WTC11 (cell line): ENCODE measurements at regions not wholly inside any gene's neighbourhood (a gene's known extent, or its start where the extent isn't known, plus 50 kb on each side); places are given as distances from the start of the nearest gene placed in this dataset.

ENCODE experiments used
- ATAC-seq: fragments of 200-7000 bp; cut with Tn5 transposase; 2 replicates; pipeline ENCODE4 v1.10.0; 2021; ENCODE audit warnings: mild to moderate bottlenecking, moderate library complexity
- CTCF ChIA-PET: fragments of 300-600 bp; sonication (Branson Sonifier 250); formaldehyde crosslinking; loops from one replicate; lab custom pipeline; 2021; ENCODE audit warnings: antibody characterized with exemption; lab: Charles Lee
- POLR2A ChIA-PET: fragments of 350-600 bp; sonication (Branson Sonifier 250); formaldehyde crosslinking; loops from one replicate; lab custom pipeline; 2021; ENCODE audit warnings: antibody characterized with exemption; lab: Charles Lee
- DNase-seq: peaks from one replicate; pipeline ENCODE4 v3.0.0; 2021; ENCODE audit warnings: low spot score
- H3K27ac Mint-ChIP-seq: 2 replicates; pipeline ENCODE4 v1.8.0; 2021; ENCODE audit warnings: mixed read lengths
- H3K27me3 Mint-ChIP-seq: 2 replicates; pipeline ENCODE4 v1.8.0; 2021; ENCODE audit warnings: low read depth, mild to moderate bottlenecking, moderate library complexity, mixed read lengths
- H3K36me3 Mint-ChIP-seq: 2 replicates; pipeline ENCODE4 v1.8.0; 2021; ENCODE audit warnings: mixed read lengths
- H3K4me1 Mint-ChIP-seq: 2 replicates; pipeline ENCODE4 v1.8.0; 2022; ENCODE audit warnings: mixed read lengths
- H3K4me3 Mint-ChIP-seq: 2 replicates; pipeline ENCODE4 v1.8.0; 2021; ENCODE audit warnings: mild to moderate bottlenecking, moderate library complexity, mixed read lengths
- H3K9me3 Mint-ChIP-seq: 2 replicates; pipeline ENCODE4 v1.8.0; 2021; ENCODE audit warnings: mixed read lengths
- ATF3 ChIP-seq: sonication (generic); formaldehyde crosslinking; conservative IDR thresholded peaks from 2 replicates; pipeline ENCODE4 v1.8.1; 2022; ENCODE audit warnings: mild to moderate bottlenecking, missing genetic modification reagents
- EMX1 ChIP-seq: fragments of 250-450 bp; sonication (Bioruptor Pico); IDR thresholded peaks from 2 replicates; pipeline ENCODE4 v1.8.0; 2021; ENCODE audit warnings: mild to moderate bottlenecking
- FOXJ3 ChIP-seq: sonication (generic); formaldehyde crosslinking; IDR thresholded peaks from 2 replicates; pipeline ENCODE4 v1.9.0; 2021; ENCODE audit warnings: missing genetic modification reagents, mild to moderate bottlenecking, borderline replicate concordance
- FOXP4 ChIP-seq: sonication (generic); formaldehyde crosslinking; IDR thresholded peaks from 2 replicates; pipeline ENCODE4 v1.8.0; 2022; ENCODE audit warnings: mild to moderate bottlenecking, missing genetic modification reagents
- MXD4 ChIP-seq: fragments of 250-450 bp; sonication (Bioruptor Pico); IDR thresholded peaks from 2 replicates; pipeline ENCODE4 v1.8.0; 2021; ENCODE audit warnings: mild to moderate bottlenecking, moderate library complexity, borderline replicate concordance
- PRDM15 ChIP-seq: sonication (generic); formaldehyde crosslinking; IDR thresholded peaks from 2 replicates; pipeline ENCODE4 v1.8.0; 2022; ENCODE audit warnings: missing genetic modification reagents
- SMAD3 ChIP-seq: sonication (generic); formaldehyde crosslinking; IDR thresholded peaks from 2 replicates; pipeline ENCODE4 v1.8.0; 2022; ENCODE audit warnings: missing genetic modification reagents, mild to moderate bottlenecking, borderline replicate concordance
- USF2 ChIP-seq: sonication (generic); formaldehyde crosslinking; IDR thresholded peaks from 2 replicates; pipeline ENCODE4 v1.8.1; 2023; ENCODE audit warnings: mild to moderate bottlenecking, missing genetic modification reagents, moderate library complexity
- ZNF121 ChIP-seq: sonication (generic); formaldehyde crosslinking; IDR thresholded peaks from 2 replicates; pipeline ENCODE4 v1.8.0; 2023; ENCODE audit warnings: missing genetic modification reagents
- ZNF138 ChIP-seq: sonication (generic); formaldehyde crosslinking; conservative IDR thresholded peaks from 2 replicates; pipeline ENCODE4 v1.8.1; 2022; ENCODE audit warnings: mild to moderate bottlenecking, moderate library complexity, missing genetic modification reagents
- ZNF512 ChIP-seq: sonication (generic); formaldehyde crosslinking; IDR thresholded peaks from 2 replicates; pipeline ENCODE4 v1.8.1; 2022; ENCODE audit warnings: missing genetic modification reagents, borderline replicate concordance
- ZNF671 ChIP-seq: fragments of 250-450 bp; sonication (Bioruptor Pico); IDR thresholded peaks from 2 replicates; pipeline ENCODE4 v1.8.0; 2021; ENCODE audit warnings: mild to moderate bottlenecking

GRCh38 chr18:27674411-27674810 is 489.3 kb upstream of the CHST9 start (continued):
- TF ChIP-seq PRDM15 (CRISPR knock-in tag) = no peak
- no peak for TF ChIP-seq SMAD3 (CRISPR knock-in tag)
- TF ChIP-seq, all 79 proteins: peak for 0

- ChIA-PET POLR2A (no interaction called here), CTCF (interaction anchor here (1.6 kb wide), 1 partner anchor 76 kb away, joined by 4 read pairs; no protein-coding TSS in a partner anchor)
- no peak for ATAC-seq
- Mint-ChIP-seq H3K36me3 (peaks cover 9% of the 10 kb centered on the region), H3K27ac (no peak overlapping the region), H3K4me3 (no peak overlapping the region), H3K27me3 (no peaks in the 10 kb centered on the region), H3K4me1 (no peaks in the 10 kb centered on the region), H3K9me3 (peaks cover 15% of the 10 kb centered on the region)
- DNase-seq = no peak
- no peak for TF ChIP-seq ZNF671 (CRISPR knock-in tag)
- TF ChIP-seq ZNF512 = no peak
- no peak for TF ChIP-seq ZNF138 (CRISPR knock-in tag)
Observed at GRCh38 chr18:27673861-27674260, 488.8 kb upstream of the CHST9 start.

GRCh38 chr18:27668158-27668557 is 483.1 kb upstream of the CHST9 start:
- no peak for TF ChIP-seq USF2 (CRISPR knock-in tag)
- no peaks in the 10 kb centered on the region for H3K27me3 Mint-ChIP-seq
- ATAC-seq (no peak), DNase-seq (no peak)
- H3K9me3 Mint-ChIP-seq = peaks cover 6% of the 10 kb centered on the region
- no peak overlapping the region for H3K4me3 Mint-ChIP-seq
- ChIA-PET POLR2A (no interaction called here), CTCF (no interaction called here)
- H3K4me1 Mint-ChIP-seq = peaks cover 31% of the 10 kb centered on the region
- H3K36me3 Mint-ChIP-seq = 0 out of 2 replicates have a peak, but pooled peaks cover 3% of the 10 kb centered on the region
- H3K27ac Mint-ChIP-seq = no peak overlapping the region

- H3K27me3 Mint-ChIP-seq = no peaks in the 10 kb centered on the region
- ChIA-PET CTCF (no interaction called here), POLR2A (no interaction called here)
- H3K4me1 Mint-ChIP-seq = peaks cover 42% of the 10 kb centered on the region
- H3K27ac Mint-ChIP-seq = no peak overlapping the region
- H3K4me3 Mint-ChIP-seq = no peak overlapping the region
- TF ChIP-seq ATF3 (no peak), EMX1 (no peak)
- no peak for ATAC-seq
- H3K36me3 Mint-ChIP-seq = no peaks in the 10 kb centered on the region
- DNase-seq = no peak
- H3K9me3 Mint-ChIP-seq = peaks cover 3% of the 10 kb centered on the region; the same call in 1 of the 2 replicates
Observed at GRCh38 chr18:27667064-27667463, 482.0 kb upstream of the CHST9 start.

- Mint-ChIP-seq H3K9me3 (peaks cover 3% of the 10 kb centered on the region; the same call in 1 of the 2 replicates), H3K27ac (peak overlapping the region; percentile 73), H3K4me1 (peaks cover 52% of the 10 kb centered on the region), H3K27me3 (no peaks in the 10 kb centered on the region), H3K4me3 (no peak overlapping the region), H3K36me3 (no peaks in the 10 kb centered on the region)
- ChIA-PET CTCF (interaction anchor here (1.2 to 2.3 kb wide), 5 partner anchors 19 to 92 kb away, joined by 3 to 13 read pairs (median 6); no protein-coding TSS in a partner anchor), POLR2A (no interaction called here)
- DNase-seq = no peak
- ATAC-seq = no peak
- no peak for TF ChIP-seq FOXP4 (CRISPR knock-in tag)
- TF ChIP-seq PRDM15 (CRISPR knock-in tag) = no peak
- no peak for TF ChIP-seq SMAD3 (CRISPR knock-in tag)
- no peak for TF ChIP-seq ZNF671 (CRISPR knock-in tag)
- TF ChIP-seq ZNF121 (CRISPR knock-in tag) = no peak
- no peak for TF ChIP-seq ATF3
- no peak for TF ChIP-seq FOXJ3 (CRISPR knock-in tag)
- no peak for TF ChIP-seq MXD4 (CRISPR knock-in tag)
Observed at GRCh38 chr18:27666016-27666415, 480.9 kb upstream of the CHST9 start.
